ENCODE measurements at regions not wholly inside any gene's neighbourhood (a gene's known extent, or its start where the extent isn't known, plus 50 kb on each side); places are given as distances from the start of the nearest gene placed in this dataset.

GRCh38 chr10:21164687-21165086 is 267.6 kb upstream of the NEBL start:
- Histone ChIP-seq H4K20me1 (ENCODE audit: insufficient read depth) (no peaks in the 10 kb centered on the region), H3F3A (ENCODE audit: insufficient read depth, low read depth) (no peaks in the 10 kb centered on the region), H3K27ac (no peak overlapping the region), H3K36me3 (ENCODE audit: low read depth) (no peaks in the 10 kb centered on the region), H2AFZ (no peak overlapping the region), H3K27me3 (ENCODE audit: insufficient read depth, low read depth) (no peaks in the 10 kb centered on the region), H3K4me2 (no peak overlapping the region), H3K9me3 (ENCODE audit: insufficient read depth, low read depth) (peaks cover 7% of the 10 kb centered on the region; the same call in 1 of the 2 replicates), H3K9me2 (ENCODE audit: insufficient read depth) (no peaks in the 10 kb centered on the region), H3K79me2 (ENCODE audit: low read depth) (no peaks in the 10 kb centered on the region), H3K4me1 (replicated peaks; ENCODE audit: insufficient read depth) (0 out of 2 replicates have a peak, but pooled peaks cover 7% of the 10 kb centered on the region), H3K4me3 (no peak overlapping the region)
- ChIA-PET POLR2A (ENCODE audit: unreplicated experiment) (no interaction called here), CTCF (no interaction called here)
- no TSS peak for BruUV-seq (replicated peaks)
- TF ChIP-seq EZH2 (IDR thresholded peaks at IDR 0.05; ENCODE audit: low read depth), result no peak
- TF ChIP-seq, protein P1, sequence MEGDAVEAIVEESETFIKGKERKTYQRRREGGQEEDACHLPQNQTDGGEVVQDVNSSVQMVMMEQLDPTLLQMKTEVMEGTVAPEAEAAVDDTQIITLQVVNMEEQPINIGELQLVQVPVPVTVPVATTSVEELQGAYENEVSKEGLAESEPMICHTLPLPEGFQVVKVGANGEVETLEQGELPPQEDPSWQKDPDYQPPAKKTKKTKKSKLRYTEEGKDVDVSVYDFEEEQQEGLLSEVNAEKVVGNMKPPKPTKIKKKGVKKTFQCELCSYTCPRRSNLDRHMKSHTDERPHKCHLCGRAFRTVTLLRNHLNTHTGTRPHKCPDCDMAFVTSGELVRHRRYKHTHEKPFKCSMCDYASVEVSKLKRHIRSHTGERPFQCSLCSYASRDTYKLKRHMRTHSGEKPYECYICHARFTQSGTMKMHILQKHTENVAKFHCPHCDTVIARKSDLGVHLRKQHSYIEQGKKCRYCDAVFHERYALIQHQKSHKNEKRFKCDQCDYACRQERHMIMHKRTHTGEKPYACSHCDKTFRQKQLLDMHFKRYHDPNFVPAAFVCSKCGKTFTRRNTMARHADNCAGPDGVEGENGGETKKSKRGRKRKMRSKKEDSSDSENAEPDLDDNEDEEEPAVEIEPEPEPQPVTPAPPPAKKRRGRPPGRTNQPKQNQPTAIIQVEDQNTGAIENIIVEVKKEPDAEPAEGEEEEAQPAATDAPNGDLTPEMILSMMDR (conservative IDR thresholded peaks at IDR 0.05), result no peak
- intact Hi-C loops (cut with micrococcal nuclease; ENCODE audit: unreplicated experiment), result no loop called here
- no peak for DNase-seq

GRCh38 chr10:21162948-21163347 is 265.8 kb upstream of the NEBL start:
- no peak overlapping the region for H3K4me2 ChIP-seq
- CTCF ChIA-PET, result no interaction called here
- no peaks in the 10 kb centered on the region for H3K9me2 ChIP-seq (ENCODE audit: insufficient read depth)
- TF ChIP-seq, protein P1 (conservative IDR thresholded peaks at IDR 0.05), result no peak
- TF ChIP-seq EZH2 (IDR thresholded peaks at IDR 0.05; ENCODE audit: low read depth), result no peak
- intact Hi-C loops (cut with micrococcal nuclease; ENCODE audit: unreplicated experiment), result no loop called here
- no peak overlapping the region for H2AFZ ChIP-seq
- DNase-seq, result no peak
- H3K27ac ChIP-seq, result no peak overlapping the region
- POLR2A ChIA-PET (ENCODE audit: unreplicated experiment), result no interaction called here
- no peaks in the 10 kb centered on the region for H3K79me2 ChIP-seq (ENCODE audit: low read depth)
- H3K27me3 ChIP-seq (ENCODE audit: insufficient read depth, low read depth), result no peaks in the 10 kb centered on the region
- no peaks in the 10 kb centered on the region for H3F3A ChIP-seq (ENCODE audit: insufficient read depth, low read depth)
- H4K20me1 ChIP-seq (ENCODE audit: insufficient read depth), result no peaks in the 10 kb centered on the region
- H3K9me3 ChIP-seq (ENCODE audit: insufficient read depth, low read depth), result peaks cover 7% of the 10 kb centered on the region; the same call in 1 of the 2 replicates
- H3K4me1 ChIP-seq (replicated peaks; ENCODE audit: insufficient read depth), result 0 out of 2 replicates have a peak, but pooled peaks cover 7% of the 10 kb centered on the region
- BruUV-seq (replicated peaks), result no TSS peak
- no peak overlapping the region for H3K4me3 ChIP-seq
- no peaks in the 10 kb centered on the region for H3K36me3 ChIP-seq (ENCODE audit: low read depth)

DNA sequence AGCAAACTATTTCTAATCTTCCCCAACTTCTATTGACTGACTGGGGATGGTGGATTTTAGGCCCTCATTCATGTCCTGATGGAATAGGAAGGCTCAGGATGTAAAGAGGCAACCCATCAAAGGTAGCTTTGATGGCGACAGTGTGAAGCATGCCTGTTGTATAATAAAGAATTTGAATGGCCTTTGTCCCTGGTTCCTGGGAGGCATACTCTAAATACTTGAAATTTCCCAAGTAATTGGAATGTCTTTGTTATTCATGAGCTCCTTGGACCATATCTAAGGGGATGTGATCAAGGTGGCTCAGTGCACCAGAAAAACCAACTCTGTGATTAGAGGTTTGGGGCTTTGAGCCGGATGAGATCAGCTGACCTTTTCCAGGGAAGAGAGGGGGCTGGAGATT is 264.5 kb upstream of the NEBL start:
- Histone ChIP-seq H3K27me3 (ENCODE audit: insufficient read depth, low read depth) (no peaks in the 10 kb centered on the region), H3K4me3 (no peak overlapping the region), H4K20me1 (ENCODE audit: insufficient read depth) (no peaks in the 10 kb centered on the region), H3F3A (ENCODE audit: insufficient read depth, low read depth) (no peaks in the 10 kb centered on the region), H3K9me2 (ENCODE audit: insufficient read depth) (no peaks in the 10 kb centered on the region), H3K36me3 (ENCODE audit: low read depth) (no peaks in the 10 kb centered on the region), H3K9me3 (ENCODE audit: insufficient read depth, low read depth) (peaks cover 7% of the 10 kb centered on the region; the same call in 1 of the 2 replicates), H3K27ac (no peak overlapping the region), H3K4me1 (replicated peaks; ENCODE audit: insufficient read depth) (0 out of 2 replicates have a peak, but pooled peaks cover 7% of the 10 kb centered on the region), H2AFZ (no peak overlapping the region), H3K4me2 (no peak overlapping the region), H3K79me2 (ENCODE audit: low read depth) (no peaks in the 10 kb centered on the region)
- ChIA-PET CTCF (no interaction called here), POLR2A (ENCODE audit: unreplicated experiment) (no interaction called here)
- TF ChIP-seq, protein P1 (conservative IDR thresholded peaks at IDR 0.05), result no peak
- TF ChIP-seq EZH2 (IDR thresholded peaks at IDR 0.05; ENCODE audit: low read depth), result no peak
- no peak for DNase-seq
- intact Hi-C loops (cut with micrococcal nuclease; ENCODE audit: unreplicated experiment), result no loop called here
- no TSS peak for BruUV-seq (replicated peaks)
